GOT3 (cell line): ENCODE measurements at regions not wholly inside any gene's neighbourhood (a gene's known extent, or its start where the extent isn't known, plus 50 kb on each side); places are given as distances from the start of the nearest gene placed in this dataset.

ENCODE experiments used
- DNase-seq: peaks from one replicate; lab custom pipeline; 2025; ENCODE audit warnings: mixed read lengths; lab: John Stamatoyannopoulos, UW

GRCh38 chr3:152957491-152957890 is 122.6 kb downstream of the P2RY1 start:
- DNase-seq, result no peak

GRCh38 chr3:152959307-152959706 is 124.4 kb downstream of the P2RY1 start:
- DNase-seq, result no peak

- DNase-seq, result no peak
Observed at GRCh38 chr3:152960684-152961083, 125.8 kb downstream of the P2RY1 start.

- no peak for DNase-seq
Observed at GRCh38 chr3:152961323-152961722, 126.4 kb downstream of the P2RY1 start.

- no peak for DNase-seq
Observed at GRCh38 chr3:152964911-152965609, 130.1 kb downstream of the P2RY1 start.

GRCh38 chr3:152968388-152969024 is 133.6 kb downstream of the P2RY1 start:
- no peak for DNase-seq

GRCh38 chr3:152969557-152970300 is 134.8 kb downstream of the P2RY1 start:
- DNase-seq, result no peak

GRCh38 chr3:152970851-152971250 is 135.9 kb downstream of the P2RY1 start:
- no peak for DNase-seq

- no peak for DNase-seq
Observed at GRCh38 chr3:152971880-152972279, 136.9 kb downstream of the P2RY1 start.

- no peak for DNase-seq
Observed at GRCh38 chr3:152973575-152973974, 138.6 kb downstream of the P2RY1 start.

GRCh38 chr3:152976239-152976638 is 141.3 kb downstream of the P2RY1 start:
- no peak for DNase-seq

- DNase-seq, result no peak
Observed at GRCh38 chr3:152977366-152977765, 142.4 kb downstream of the P2RY1 start.

- no peak for DNase-seq
Observed at GRCh38 chr3:152978152-152978551, 143.2 kb downstream of the P2RY1 start.

- DNase-seq, result no peak
Observed at GRCh38 chr3:152997526-152997925, 162.6 kb downstream of the P2RY1 start.

GRCh38 chr3:152998591-152998990 is 163.4 kb upstream of the RAP2B start:
- DNase-seq, result no peak

GRCh38 chr3:153000325-153000724 is 161.7 kb upstream of the RAP2B start:
- DNase-seq, result no peak

GRCh38 chr3:153001210-153002078 is 160.6 kb upstream of the RAP2B start:
- DNase-seq, result no peak

GRCh38 chr3:153003441-153003840 is 158.6 kb upstream of the RAP2B start:
- DNase-seq, result no peak

GRCh38 chr3:153003862-153004261 is 158.2 kb upstream of the RAP2B start:
- no peak for DNase-seq

- DNase-seq, result no peak
Observed at GRCh38 chr3:153008226-153008625, 153.8 kb upstream of the RAP2B start.

GRCh38 chr3:153023896-153024295 is 138.1 kb upstream of the RAP2B start:
- no peak for DNase-seq

- DNase-seq, result no peak
Observed at GRCh38 chr3:153026026-153026425, 136.0 kb upstream of the RAP2B start.
